Mesendoderm (in vitro differentiated cells): ENCODE measurements at regions not wholly inside any gene's neighbourhood (a gene's known extent, or its start where the extent isn't known, plus 50 kb on each side); places are given as distances from the start of the nearest gene placed in this dataset.

ENCODE experiments used
- DNase-seq: peaks from one replicate; pipeline ENCODE4 v3.0.0; 2013
- H2AK5ac ChIP-seq: 2 replicates; pipeline ENCODE4 v1.6.1; 2013; ENCODE audit warnings: low read length, inconsistent platforms
- H2BK120ac ChIP-seq: 2 replicates; pipeline ENCODE4 v1.6.1; 2013; ENCODE audit warnings: low read depth, mild to moderate bottlenecking, low read length, moderate library complexity, mixed read lengths
- H2BK15ac ChIP-seq: replicated peaks from 2 replicates; pipeline ENCODE4 v1.6.1; 2013; ENCODE audit warnings: low read depth, mild to moderate bottlenecking, moderate library complexity
- H2BK5ac ChIP-seq: 2 replicates; pipeline ENCODE4 v1.6.1; 2013; ENCODE audit warnings: low read length, inconsistent platforms
- H3K18ac ChIP-seq: 2 replicates; pipeline ENCODE4 v1.6.1; 2013; ENCODE audit warnings: mild to moderate bottlenecking, low read length, mixed read lengths
- H3K23ac ChIP-seq: one replicate; pipeline ENCODE4 v1.6.1; 2013; ENCODE audit warnings: low read length
- H3K27ac ChIP-seq: 2 replicates; pipeline ENCODE4 v1.5.1; 2013; ENCODE audit warnings: low read depth, mild to moderate bottlenecking, inconsistent platforms, low read length, moderate library complexity
- H3K27me3 ChIP-seq: 2 replicates; pipeline ENCODE4 v1.6.1; 2013; ENCODE audit warnings: low read length, control low read depth, mild to moderate bottlenecking, inconsistent platforms; ENCODE audit not compliant: insufficient read depth, poor library complexity
- H3K36me3 ChIP-seq: 2 replicates; pipeline ENCODE4 v1.6.1; 2013; ENCODE audit warnings: low read length, inconsistent platforms; ENCODE audit not compliant: control insufficient read depth, insufficient read depth
- H3K4ac ChIP-seq: one replicate; pipeline ENCODE4 v1.6.1; 2013; ENCODE audit warnings: low read depth, mild to moderate bottlenecking, low read length, moderate library complexity
- H3K4me1 ChIP-seq: 2 replicates; pipeline ENCODE4 v1.6.1; 2013; ENCODE audit warnings: low read depth, low read length, inconsistent platforms; ENCODE audit not compliant: control insufficient read depth
- H3K4me2 ChIP-seq: 2 replicates; pipeline ENCODE4 v1.6.1; 2013; ENCODE audit warnings: low read length
- H3K4me3 ChIP-seq: 2 replicates; pipeline ENCODE4 v1.5.1; 2013; ENCODE audit warnings: mild to moderate bottlenecking, low read length
- H3K56ac ChIP-seq: one replicate; pipeline ENCODE4 v1.6.1; 2013; ENCODE audit warnings: low read length
- H3K79me1 ChIP-seq: 2 replicates; pipeline ENCODE4 v1.6.1; 2013; ENCODE audit warnings: low read length, inconsistent platforms
- H3K79me2 ChIP-seq: 2 replicates; pipeline ENCODE4 v1.6.1; 2013; ENCODE audit warnings: mild to moderate bottlenecking, low read length; ENCODE audit not compliant: control insufficient read depth, insufficient read depth
- H3K9ac ChIP-seq: 2 replicates; pipeline ENCODE4 v1.6.1; 2013; ENCODE audit warnings: low read length, inconsistent platforms
- H4K5ac ChIP-seq: one replicate; pipeline ENCODE4 v1.6.1; 2013; ENCODE audit warnings: low read length
- H4K8ac ChIP-seq: one replicate; pipeline ENCODE4 v1.6.1; 2013; ENCODE audit warnings: low read depth, mild to moderate bottlenecking, control low read depth, low read length, moderate library complexity
- WGBS: extraction: QIAGEN DNeasy Blood & Tissue Kit; methylation state at CpG from one replicate; pipeline ENCODE4 v1.1.7; 2013; ENCODE audit warnings: low lambda C conversion rate, missing lambda C conversion rate; ENCODE audit not compliant: insufficient coverage; ENCODE audit errors: extremely low coverage; 5-methylcytosine and 5-hydroxymethylcytosine counted together

- Histone ChIP-seq H3K79me2 (no peaks in the 10 kb centered on the region), H3K4me3 (no peak overlapping the region), H2BK15ac (no peak overlapping the region), H3K27ac (no peak overlapping the region), H2BK120ac (no peak overlapping the region), H3K4me1 (no peaks in the 10 kb centered on the region), H3K9ac (no peak overlapping the region), H3K4me2 (no peak overlapping the region), H3K36me3 (no peaks in the 10 kb centered on the region), H4K5ac (no peak overlapping the region), H3K56ac (no peak overlapping the region), H3K79me1 (no peaks in the 10 kb centered on the region), H3K18ac (no peak overlapping the region), H3K4ac (no peak overlapping the region), H3K23ac (no peak overlapping the region), H2AK5ac (no peak overlapping the region), H2BK5ac (no peak overlapping the region), H3K27me3 (no peaks in the 10 kb centered on the region), H4K8ac (no peak overlapping the region)
- DNase-seq = no peak
- no CpG with 5 or more reads among the region's 1 CpG for WGBS
These were observed 502.5 kb upstream of the ACVR2A start for GRCh38 chr2:147342329-147342728.

GRCh38 chr2:147331790-147332419 lies 512.9 kb upstream of the ACVR2A start:
- WGBS = no CpG with 5 or more reads among the region's 4 CpGs
- peak; percentile 52 for DNase-seq

GRCh38 chr2:147330925-147331324 lies 513.9 kb upstream of the ACVR2A start:
- Histone ChIP-seq H3K36me3 (no peaks in the 10 kb centered on the region), H3K56ac (no peak overlapping the region)

More at GRCh38 chr2:147331790-147332419, 512.9 kb upstream of the ACVR2A start:
- Histone ChIP-seq H3K4me3 (no peak overlapping the region), H3K4me1 (no peaks in the 10 kb centered on the region), H3K23ac (no peak overlapping the region), H4K5ac (no peak overlapping the region), H3K4ac (no peak overlapping the region), H3K79me2 (no peaks in the 10 kb centered on the region), H2BK15ac (no peak overlapping the region), H2BK120ac (no peak overlapping the region), H3K18ac (no peak overlapping the region), H3K4me2 (no peak overlapping the region), H2AK5ac (no peak overlapping the region), H2BK5ac (no peak overlapping the region), H4K8ac (no peak overlapping the region), H3K27me3 (no peaks in the 10 kb centered on the region), H3K27ac (no peak overlapping the region), H3K56ac (no peak overlapping the region), H3K9ac (no peak overlapping the region), H3K36me3 (no peaks in the 10 kb centered on the region), H3K79me1 (no peaks in the 10 kb centered on the region)

GRCh38 chr2:147327613-147328012 lies 517.2 kb upstream of the ACVR2A start:
- Histone ChIP-seq H3K4ac (no peak overlapping the region), H3K4me2 (no peak overlapping the region), H2BK5ac (no peak overlapping the region), H2BK15ac (no peak overlapping the region), H3K23ac (no peak overlapping the region), H2BK120ac (no peak overlapping the region), H4K8ac (no peak overlapping the region), H3K79me1 (no peaks in the 10 kb centered on the region), H2AK5ac (no peak overlapping the region), H3K79me2 (no peaks in the 10 kb centered on the region), H3K9ac (no peak overlapping the region), H3K18ac (no peak overlapping the region), H3K36me3 (no peaks in the 10 kb centered on the region), H3K56ac (no peak overlapping the region), H3K27me3 (no peaks in the 10 kb centered on the region), H3K4me3 (no peak overlapping the region), H4K5ac (no peak overlapping the region), H3K4me1 (no peaks in the 10 kb centered on the region), H3K27ac (no peak overlapping the region)
- no CpG with 5 or more reads among the region's 6 CpGs for WGBS
- no peak for DNase-seq

More at GRCh38 chr2:147330925-147331324, 513.9 kb upstream of the ACVR2A start:
- Histone ChIP-seq H3K18ac (no peak overlapping the region), H2AK5ac (no peak overlapping the region), H3K79me2 (no peaks in the 10 kb centered on the region), H2BK5ac (no peak overlapping the region), H4K8ac (no peak overlapping the region), H2BK120ac (no peak overlapping the region), H3K27me3 (no peaks in the 10 kb centered on the region), H3K4me3 (no peak overlapping the region), H2BK15ac (no peak overlapping the region), H3K27ac (no peak overlapping the region), H3K4me2 (no peak overlapping the region), H3K23ac (no peak overlapping the region), H3K4me1 (no peaks in the 10 kb centered on the region), H4K5ac (no peak overlapping the region), H3K9ac (no peak overlapping the region), H3K4ac (no peak overlapping the region), H3K79me1 (no peaks in the 10 kb centered on the region)
- DNase-seq = no peak
- 100% methylated on average over 2 of the region's 4 CpGs for WGBS

- no peak overlapping the region for H2BK5ac ChIP-seq
- no peaks in the 10 kb centered on the region for H3K27me3 ChIP-seq
- H3K4me3 ChIP-seq = no peak overlapping the region
- no peak overlapping the region for H3K23ac ChIP-seq
- H3K79me1 ChIP-seq = no peaks in the 10 kb centered on the region
- DNase-seq = no peak
- no peak overlapping the region for H3K27ac ChIP-seq
- WGBS = no CpG with 5 or more reads among the region's 1 CpG
- no peak overlapping the region for H3K56ac ChIP-seq
- H3K4me2 ChIP-seq = no peak overlapping the region
- H3K4ac ChIP-seq = no peak overlapping the region
- H3K18ac ChIP-seq = no peak overlapping the region
- H3K36me3 ChIP-seq = no peaks in the 10 kb centered on the region
- no peak overlapping the region for H2AK5ac ChIP-seq
- no peak overlapping the region for H4K8ac ChIP-seq
- H3K4me1 ChIP-seq = no peaks in the 10 kb centered on the region
- H2BK15ac ChIP-seq = no peak overlapping the region
- H3K79me2 ChIP-seq = no peaks in the 10 kb centered on the region
- H4K5ac ChIP-seq = no peak overlapping the region
- no peak overlapping the region for H2BK120ac ChIP-seq
- H3K9ac ChIP-seq = no peak overlapping the region
These were observed 518.8 kb upstream of the ACVR2A start for GRCh38 chr2:147325990-147326389.

GRCh38 chr2:147320146-147320545 lies 524.7 kb upstream of the ACVR2A start:
- Histone ChIP-seq H3K23ac (no peak overlapping the region), H3K79me1 (no peaks in the 10 kb centered on the region), H3K56ac (no peak overlapping the region), H3K4me1 (no peaks in the 10 kb centered on the region), H3K9ac (no peak overlapping the region), H3K36me3 (no peaks in the 10 kb centered on the region), H2BK5ac (no peak overlapping the region), H3K18ac (no peak overlapping the region), H4K8ac (no peak overlapping the region), H4K5ac (no peak overlapping the region), H2BK120ac (no peak overlapping the region), H2AK5ac (no peak overlapping the region), H3K4ac (no peak overlapping the region), H3K27ac (no peak overlapping the region), H3K4me2 (no peak overlapping the region), H3K27me3 (no peaks in the 10 kb centered on the region), H3K4me3 (no peak overlapping the region), H3K79me2 (no peaks in the 10 kb centered on the region), H2BK15ac (no peak overlapping the region)
- DNase-seq = no peak
